Mesothelial cell of epicardium (in vitro differentiated cells): ENCODE measurements at regions not wholly inside any gene's neighbourhood (a gene's known extent, or its start where the extent isn't known, plus 50 kb on each side); places are given as distances from the start of the nearest gene placed in this dataset.

Experiments used
- DNase-seq, 2 experiments: peaks; one replicate each; pipeline ENCODE4 v3.0.0; 2021; ENCODE audit warnings: low spot score in 2 of 2; ENCODE audit not compliant: unreplicated experiment in 2 of 2
- H3K27ac Mint-ChIP-seq: 2 replicates; pipeline ENCODE4 v1.8.0; 2021; ENCODE audit warnings: mixed read lengths
- H3K27me3 Mint-ChIP-seq: 2 replicates; pipeline ENCODE4 v1.8.0; 2021; ENCODE audit warnings: low read depth, mixed read lengths
- H3K36me3 Mint-ChIP-seq: 2 replicates; pipeline ENCODE4 v1.8.0; 2021; ENCODE audit warnings: mixed read lengths
- H3K4me1 Mint-ChIP-seq: 2 replicates; pipeline ENCODE4 v1.8.0; 2021; ENCODE audit warnings: mixed read lengths
- H3K4me3 Mint-ChIP-seq: 2 replicates; pipeline ENCODE4 v1.8.0; 2021; ENCODE audit warnings: mild to moderate bottlenecking, moderate library complexity, mixed read lengths
- H3K9me3 Mint-ChIP-seq: 2 replicates; pipeline ENCODE4 v1.8.0; 2021; ENCODE audit warnings: mixed read lengths
- TF ChIP-seq, protein P1 (sequence below): fragments of 200-600 bp; sonication (generic); IDR thresholded peaks from one replicate; pipeline ENCODE4 v1.5.0; 2021; ENCODE audit warnings: antibody characterized with exemption; ENCODE audit not compliant: unreplicated experiment

DNA sequence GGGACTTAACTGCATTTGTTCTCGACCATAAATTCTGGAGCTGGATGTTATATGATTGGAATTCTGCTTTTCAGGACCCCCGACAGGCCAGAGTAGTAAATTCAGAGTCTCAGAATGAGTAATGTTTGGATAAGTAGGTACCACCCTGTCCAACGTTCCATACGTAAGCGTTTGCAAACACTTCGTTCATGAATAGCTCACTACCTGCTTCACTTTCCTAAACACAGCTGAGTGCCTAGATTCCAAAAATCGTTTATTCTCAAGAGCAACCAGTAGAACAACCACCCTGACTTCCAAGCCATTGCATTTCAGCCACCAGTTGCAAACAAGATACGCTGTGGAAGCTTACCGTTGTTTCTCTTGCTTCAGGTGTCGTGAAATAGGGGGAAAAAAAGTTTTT is 101.3 kb upstream of the DMRT1 start:
- Mint-ChIP-seq H3K4me3 (no peak overlapping the region), H3K4me1 (peaks cover 2% of the 10 kb centered on the region), H3K36me3 (peaks cover 49% of the 10 kb centered on the region), H3K27ac (no peak overlapping the region), H3K27me3 (no peaks in the 10 kb centered on the region), H3K9me3 (no peaks in the 10 kb centered on the region)
- no peak for DNase-seq
- TF ChIP-seq, protein P1, sequence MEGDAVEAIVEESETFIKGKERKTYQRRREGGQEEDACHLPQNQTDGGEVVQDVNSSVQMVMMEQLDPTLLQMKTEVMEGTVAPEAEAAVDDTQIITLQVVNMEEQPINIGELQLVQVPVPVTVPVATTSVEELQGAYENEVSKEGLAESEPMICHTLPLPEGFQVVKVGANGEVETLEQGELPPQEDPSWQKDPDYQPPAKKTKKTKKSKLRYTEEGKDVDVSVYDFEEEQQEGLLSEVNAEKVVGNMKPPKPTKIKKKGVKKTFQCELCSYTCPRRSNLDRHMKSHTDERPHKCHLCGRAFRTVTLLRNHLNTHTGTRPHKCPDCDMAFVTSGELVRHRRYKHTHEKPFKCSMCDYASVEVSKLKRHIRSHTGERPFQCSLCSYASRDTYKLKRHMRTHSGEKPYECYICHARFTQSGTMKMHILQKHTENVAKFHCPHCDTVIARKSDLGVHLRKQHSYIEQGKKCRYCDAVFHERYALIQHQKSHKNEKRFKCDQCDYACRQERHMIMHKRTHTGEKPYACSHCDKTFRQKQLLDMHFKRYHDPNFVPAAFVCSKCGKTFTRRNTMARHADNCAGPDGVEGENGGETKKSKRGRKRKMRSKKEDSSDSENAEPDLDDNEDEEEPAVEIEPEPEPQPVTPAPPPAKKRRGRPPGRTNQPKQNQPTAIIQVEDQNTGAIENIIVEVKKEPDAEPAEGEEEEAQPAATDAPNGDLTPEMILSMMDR: no peak

DNA sequence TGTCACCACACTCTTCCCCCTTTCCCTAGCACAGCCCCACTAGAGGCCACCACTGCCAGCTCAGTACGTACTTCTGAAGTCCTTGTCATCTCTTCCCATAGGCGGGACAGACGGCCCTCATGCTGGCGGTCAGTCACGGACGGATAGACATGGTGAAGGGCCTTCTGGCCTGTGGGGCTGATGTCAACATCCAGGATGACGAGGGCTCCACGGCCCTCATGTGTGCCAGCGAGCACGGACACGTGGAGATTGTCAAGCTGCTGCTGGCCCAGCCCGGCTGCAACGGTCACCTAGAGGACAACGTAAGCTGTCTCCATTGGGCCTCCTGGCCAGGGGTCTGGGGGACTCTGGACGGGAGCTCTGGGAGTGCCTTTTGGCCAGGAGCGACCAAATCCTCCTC is 99.4 kb upstream of the DMRT1 start:
- no peak for DNase-seq
- TF ChIP-seq, protein P1: no peak
- Mint-ChIP-seq H3K9me3 (no peaks in the 10 kb centered on the region), H3K27ac (no peak overlapping the region), H3K4me3 (no peak overlapping the region), H3K4me1 (peaks cover 2% of the 10 kb centered on the region), H3K36me3 (peaks cover 56% of the 10 kb centered on the region), H3K27me3 (no peaks in the 10 kb centered on the region)

DNA sequence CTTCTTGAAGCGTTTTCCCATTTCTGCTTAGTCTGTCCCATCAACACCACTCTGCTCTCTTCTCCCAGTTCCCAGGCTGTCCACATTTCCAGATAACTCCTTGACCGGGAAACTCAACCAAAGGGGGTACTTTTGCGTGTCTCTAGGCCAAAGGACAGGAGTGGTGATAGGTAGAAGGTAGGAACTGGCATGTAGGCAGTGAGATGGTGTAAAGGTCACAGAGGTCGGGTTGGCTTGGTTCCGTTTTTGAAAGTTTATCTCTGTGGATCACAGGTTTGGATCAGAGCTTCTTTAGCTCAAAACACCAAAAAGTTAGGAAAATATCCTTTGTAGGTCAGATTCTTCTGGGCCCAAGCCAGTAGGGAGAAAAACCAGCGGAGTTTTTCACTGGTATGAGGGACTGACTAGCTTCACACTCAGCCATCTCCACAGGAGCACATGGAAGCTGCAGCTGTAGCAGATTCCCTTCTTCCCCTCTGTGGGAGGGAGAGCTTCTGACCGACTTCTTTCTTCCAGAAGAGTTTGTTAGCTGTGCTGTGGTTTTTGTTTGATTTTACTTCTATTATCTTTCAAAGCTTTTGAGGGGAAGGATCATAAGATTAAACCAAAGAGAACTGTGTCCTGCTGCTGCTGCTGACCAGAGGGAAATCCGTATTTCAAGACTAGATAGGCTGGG is 98.4 kb upstream of the DMRT1 start:
- Mint-ChIP-seq H3K9me3 (no peaks in the 10 kb centered on the region), H3K27ac (no peak overlapping the region), H3K4me3 (no peak overlapping the region), H3K27me3 (no peaks in the 10 kb centered on the region), H3K36me3 (peaks cover 61% of the 10 kb centered on the region), H3K4me1 (peaks cover 2% of the 10 kb centered on the region)
- TF ChIP-seq, protein P1: no peak
- no peak for DNase-seq

DNA sequence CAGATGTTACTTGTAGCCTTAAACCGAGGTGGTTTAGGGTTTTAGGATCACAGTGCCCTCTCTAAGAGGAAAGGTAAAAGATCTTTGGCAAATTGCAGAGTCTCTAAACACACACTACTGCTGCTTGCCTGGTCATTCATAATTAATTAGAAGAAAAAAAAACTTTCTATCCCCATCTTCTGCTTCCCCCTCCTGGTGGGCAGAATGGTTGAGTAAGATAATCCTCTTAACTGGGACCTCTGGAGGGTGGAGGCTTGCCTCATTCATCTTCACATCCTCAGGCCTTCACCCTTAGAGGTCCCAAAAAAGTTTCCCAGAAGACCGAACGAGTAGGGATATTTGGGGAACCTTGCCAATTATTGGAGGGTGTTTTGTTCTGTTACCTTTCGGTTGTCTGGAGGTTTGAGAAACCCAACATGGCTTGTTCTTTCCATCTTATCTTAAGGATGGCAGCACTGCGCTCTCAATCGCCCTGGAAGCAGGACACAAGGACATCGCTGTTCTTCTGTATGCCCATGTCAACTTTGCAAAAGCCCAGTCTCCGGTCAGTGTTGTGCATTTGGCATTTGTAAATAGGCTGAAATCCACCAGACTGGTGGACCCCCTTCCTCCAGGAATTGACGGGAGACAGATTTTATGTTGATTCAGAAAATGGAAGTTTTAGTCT is 97.3 kb upstream of the DMRT1 start:
- no peaks in the 10 kb centered on the region for H3K9me3 Mint-ChIP-seq
- peaks cover 2% of the 10 kb centered on the region for H3K4me1 Mint-ChIP-seq
- DNase-seq: no peak
- no peak overlapping the region for H3K27ac Mint-ChIP-seq
- peaks cover 57% of the 10 kb centered on the region for H3K36me3 Mint-ChIP-seq
- H3K4me3 Mint-ChIP-seq: no peak overlapping the region
- TF ChIP-seq, protein P1: no peak
- no peaks in the 10 kb centered on the region for H3K27me3 Mint-ChIP-seq

DNA sequence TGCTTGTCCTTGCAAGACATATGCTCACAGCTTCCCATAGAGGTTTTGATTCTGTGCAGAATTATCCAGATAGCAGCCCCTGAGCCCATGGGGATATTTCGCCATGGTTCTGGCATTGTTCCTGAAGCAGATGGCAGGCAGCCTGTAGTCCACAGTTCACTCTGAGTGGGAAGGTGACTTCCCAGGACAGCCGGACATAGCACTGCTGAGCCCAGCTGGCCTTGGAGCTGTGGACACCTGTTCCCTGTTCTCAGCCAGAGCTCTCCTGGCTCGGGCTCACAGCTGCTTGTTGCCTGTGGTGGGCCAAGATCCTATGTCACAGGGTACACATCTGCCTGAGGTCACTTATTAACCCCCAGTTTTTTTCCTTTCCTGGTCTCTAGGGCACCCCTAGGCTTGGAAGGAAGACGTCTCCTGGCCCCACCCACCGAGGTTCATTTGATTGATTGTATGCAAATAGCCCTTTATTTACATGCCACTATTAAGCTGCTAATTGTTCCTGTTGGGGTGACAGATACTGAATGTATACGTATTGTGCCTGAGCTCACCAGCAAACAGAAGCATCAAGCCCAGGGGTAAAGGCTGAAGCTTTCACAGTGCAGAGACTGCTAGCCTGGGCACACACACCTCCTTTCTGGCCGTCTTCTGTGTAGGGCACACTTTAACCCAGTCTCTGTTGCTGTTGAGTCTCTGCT is 96.6 kb upstream of the DMRT1 start:
- H3K27ac Mint-ChIP-seq: no peak overlapping the region
- no peak overlapping the region for H3K4me3 Mint-ChIP-seq
- H3K27me3 Mint-ChIP-seq: no peaks in the 10 kb centered on the region
- peaks cover 4% of the 10 kb centered on the region for H3K4me1 Mint-ChIP-seq
- no peaks in the 10 kb centered on the region for H3K9me3 Mint-ChIP-seq
- H3K36me3 Mint-ChIP-seq: peaks cover 51% of the 10 kb centered on the region
- DNase-seq: no peak
- TF ChIP-seq, protein P1: no peak
